SU-DHL-6 (cell line): ENCODE measurements at regions not wholly inside any gene's neighbourhood (a gene's known extent, or its start where the extent isn't known, plus 50 kb on each side); places are given as distances from the start of the nearest gene placed in this dataset.

Source experiments
- H2AFZ ChIP-seq: fragments of 200-600 bp; sonication (generic); 2 replicates; pipeline ENCODE4 v1.6.1; 2014; ENCODE audit warnings: low read depth, mild to moderate bottlenecking, moderate library complexity, mixed read lengths, antibody characterized with exemption, low read length; ENCODE audit not compliant: severe bottlenecking
- H3F3A ChIP-seq: fragments of 200-600 bp; shearing (Covaris generic); 2 replicates; pipeline ENCODE4 v1.6.0; 2016; ENCODE audit warnings: antibody characterized with exemption, mild to moderate bottlenecking; ENCODE audit not compliant: insufficient read depth
- H3K27ac ChIP-seq: fragments of 200-600 bp; sonication (generic); 2 replicates; pipeline ENCODE4 v1.5.1; 2016; ENCODE audit warnings: low read depth, mild to moderate bottlenecking, low read length, moderate library complexity, mixed read lengths
- H3K27me3 ChIP-seq: fragments of 200-600 bp; sonication (generic), shearing (Covaris generic); 2 replicates; pipeline ENCODE4 v1.6.0; 2014; ENCODE audit warnings: mild to moderate bottlenecking, low read length
- H3K36me3 ChIP-seq: fragments of 200-600 bp; sonication (generic); 2 replicates; pipeline ENCODE4 v1.6.1; 2014; ENCODE audit warnings: mild to moderate bottlenecking, low read length, mixed read lengths
- H3K4me2 ChIP-seq: fragments of 300-600, 200-600 bp; shearing (Covaris generic), sonication (generic); 2 replicates; pipeline ENCODE4 v1.6.0; 2014; ENCODE audit warnings: low read length, low read depth, mild to moderate bottlenecking; ENCODE audit not compliant: poor library complexity, severe bottlenecking
- H3K4me3 ChIP-seq: fragments of 200-600 bp; sonication (generic); 2 replicates; pipeline ENCODE4 v1.5.1; 2014; ENCODE audit warnings: antibody characterized with exemption, low read length, mild to moderate bottlenecking, mixed read lengths; ENCODE audit not compliant: insufficient read depth, poor library complexity, severe bottlenecking
- H3K79me2 ChIP-seq: fragments of 200-600 bp; sonication (generic); 2 replicates; pipeline ENCODE4 v1.6.1; 2014; ENCODE audit warnings: mild to moderate bottlenecking, low read length, moderate library complexity; ENCODE audit not compliant: insufficient read depth
- H3K9ac ChIP-seq: fragments of 200-600 bp; sonication (generic); 2 replicates; pipeline ENCODE4 v1.7.0; 2014; ENCODE audit warnings: mild to moderate bottlenecking, low read length
- H3K9me2 ChIP-seq: fragments of 200-600 bp; sonication (generic); replicated peaks from 2 replicates; pipeline ENCODE4 v1.6.1; 2014; ENCODE audit warnings: low read length; ENCODE audit not compliant: insufficient read depth
- H3K9me3 ChIP-seq: fragments of 200-600 bp; sonication (generic); 2 replicates; pipeline ENCODE4 v1.6.1; 2014; ENCODE audit warnings: low read length, mixed read lengths; ENCODE audit not compliant: insufficient read depth
- H4K20me1 ChIP-seq: fragments of 200-600 bp; sonication (generic); 2 replicates; pipeline ENCODE4 v1.6.1; 2014; ENCODE audit warnings: low read depth, mild to moderate bottlenecking, antibody characterized with exemption, low read length, moderate library complexity, mixed read lengths
- EZH2phosphoT487 ChIP-seq: fragments of 200-600 bp; sonication (generic), shearing (Covaris generic); conservative IDR thresholded peaks from 2 replicates; pipeline ENCODE4 v1.6.1; 2018; ENCODE audit warnings: mild to moderate bottlenecking, antibody characterized with exemption, low read length, moderate library complexity, mixed read lengths
- TF ChIP-seq, protein P1 (sequence below): fragments of 200-600 bp; sonication (generic); IDR thresholded peaks from one replicate; pipeline ENCODE4 v1.5.1; 2017; ENCODE audit warnings: antibody characterized with exemption, mild to moderate bottlenecking, low read length, moderate library complexity; ENCODE audit not compliant: insufficient read depth, poor library complexity, severe bottlenecking

GRCh38 chr1:228883535-228883934, 148.3 kb downstream of the RHOU start:
- Histone ChIP-seq H3K9me2 (no peaks in the 10 kb centered on the region), H3F3A (no peaks in the 10 kb centered on the region), H2AFZ (no peak overlapping the region), H3K36me3 (no peaks in the 10 kb centered on the region), H3K9me3 (no peaks in the 10 kb centered on the region), H3K27ac (no peak overlapping the region), H3K4me2 (no peak overlapping the region), H3K79me2 (no peaks in the 10 kb centered on the region), H3K4me3 (no peak overlapping the region), H4K20me1 (no peaks in the 10 kb centered on the region), H3K9ac (no peak overlapping the region), H3K27me3 (no peaks in the 10 kb centered on the region)
- no peak for TF ChIP-seq EZH2phosphoT487

- H4K20me1 ChIP-seq: no peaks in the 10 kb centered on the region
- no peaks in the 10 kb centered on the region for H3K9me2 ChIP-seq
- no peak overlapping the region for H3K4me2 ChIP-seq
- H3K36me3 ChIP-seq: no peaks in the 10 kb centered on the region
- no peak overlapping the region for H3K27ac ChIP-seq
- H3K9ac ChIP-seq: no peak overlapping the region
- H3K27me3 ChIP-seq: no peaks in the 10 kb centered on the region
- H3K4me3 ChIP-seq: no peak overlapping the region
- no peaks in the 10 kb centered on the region for H3K79me2 ChIP-seq
- H3K9me3 ChIP-seq: no peaks in the 10 kb centered on the region
- no peak for TF ChIP-seq EZH2phosphoT487
- H3F3A ChIP-seq: no peaks in the 10 kb centered on the region
- H2AFZ ChIP-seq: no peak overlapping the region
These were observed 148.9 kb downstream of the RHOU start for GRCh38 chr1:228884196-228884595.

GRCh38 chr1:228884615-228885566, 149.6 kb downstream of the RHOU start:
- Histone ChIP-seq H2AFZ (no peak overlapping the region), H3K9me3 (no peaks in the 10 kb centered on the region), H3K9ac (no peak overlapping the region), H3K9me2 (no peaks in the 10 kb centered on the region), H3K36me3 (no peaks in the 10 kb centered on the region), H3K79me2 (no peaks in the 10 kb centered on the region), H4K20me1 (no peaks in the 10 kb centered on the region), H3K4me3 (no peak overlapping the region), H3K27me3 (no peaks in the 10 kb centered on the region), H3K27ac (no peak overlapping the region), H3F3A (no peaks in the 10 kb centered on the region), H3K4me2 (no peak overlapping the region)
- no peak for TF ChIP-seq EZH2phosphoT487
- TF ChIP-seq, protein P1, sequence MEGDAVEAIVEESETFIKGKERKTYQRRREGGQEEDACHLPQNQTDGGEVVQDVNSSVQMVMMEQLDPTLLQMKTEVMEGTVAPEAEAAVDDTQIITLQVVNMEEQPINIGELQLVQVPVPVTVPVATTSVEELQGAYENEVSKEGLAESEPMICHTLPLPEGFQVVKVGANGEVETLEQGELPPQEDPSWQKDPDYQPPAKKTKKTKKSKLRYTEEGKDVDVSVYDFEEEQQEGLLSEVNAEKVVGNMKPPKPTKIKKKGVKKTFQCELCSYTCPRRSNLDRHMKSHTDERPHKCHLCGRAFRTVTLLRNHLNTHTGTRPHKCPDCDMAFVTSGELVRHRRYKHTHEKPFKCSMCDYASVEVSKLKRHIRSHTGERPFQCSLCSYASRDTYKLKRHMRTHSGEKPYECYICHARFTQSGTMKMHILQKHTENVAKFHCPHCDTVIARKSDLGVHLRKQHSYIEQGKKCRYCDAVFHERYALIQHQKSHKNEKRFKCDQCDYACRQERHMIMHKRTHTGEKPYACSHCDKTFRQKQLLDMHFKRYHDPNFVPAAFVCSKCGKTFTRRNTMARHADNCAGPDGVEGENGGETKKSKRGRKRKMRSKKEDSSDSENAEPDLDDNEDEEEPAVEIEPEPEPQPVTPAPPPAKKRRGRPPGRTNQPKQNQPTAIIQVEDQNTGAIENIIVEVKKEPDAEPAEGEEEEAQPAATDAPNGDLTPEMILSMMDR: no peak

DNA sequence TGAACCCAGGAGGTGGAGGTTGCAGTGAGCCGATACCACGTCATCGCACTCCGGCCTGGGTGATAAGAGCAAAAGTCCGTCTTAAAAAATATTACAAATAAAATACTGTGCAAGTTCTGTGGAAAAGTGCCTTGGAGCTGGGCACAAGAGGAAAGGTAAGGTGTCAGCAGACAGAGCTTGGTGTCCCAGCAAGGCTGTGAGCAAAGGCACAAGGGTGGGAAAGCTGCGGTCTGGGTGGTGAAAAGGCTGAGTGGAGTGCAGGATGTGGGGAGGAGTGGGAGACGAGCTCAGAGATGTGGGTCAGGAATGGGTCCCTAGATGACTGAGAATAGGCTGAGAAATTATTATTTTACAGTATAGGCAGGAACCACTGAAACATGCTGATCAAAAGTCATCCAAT, 150.6 kb downstream of the RHOU start:
- Histone ChIP-seq H3K4me3 (no peak overlapping the region), H2AFZ (no peak overlapping the region)

More for the DNA sequence above, 150.6 kb downstream of the RHOU start:
- no peaks in the 10 kb centered on the region for H3K27me3 ChIP-seq
- no peaks in the 10 kb centered on the region for H3K9me2 ChIP-seq
- H3F3A ChIP-seq: no peaks in the 10 kb centered on the region
- H4K20me1 ChIP-seq: no peaks in the 10 kb centered on the region
- H3K79me2 ChIP-seq: no peaks in the 10 kb centered on the region
- H3K4me2 ChIP-seq: no peak overlapping the region
- H3K36me3 ChIP-seq: no peaks in the 10 kb centered on the region
- H3K27ac ChIP-seq: no peak overlapping the region
- no peaks in the 10 kb centered on the region for H3K9me3 ChIP-seq
- H3K9ac ChIP-seq: no peak overlapping the region
- TF ChIP-seq, protein P1: no peak
- no peak for TF ChIP-seq EZH2phosphoT487
